Esophagus squamous epithelium (tissue), 4 donors: ENCODE measurements at regions not wholly inside any gene's neighbourhood (a gene's known extent, or its start where the extent isn't known, plus 50 kb on each side); places are given as distances from the start of the nearest gene placed in this dataset.

Source experiments
- CTCF ChIP-seq, 6 experiments: fragments of 450-650 bp in 4 of 6; fragments of 200-600 bp in 2 of 6; sonication (generic) in 2 of 6; IDR thresholded peaks; one replicate each; pipeline ENCODE4 v1.5.1; 2016 to 2019; ENCODE audit warnings: antibody characterized with exemption in 6 of 6, mild to moderate bottlenecking in 4 of 6, moderate library complexity in 4 of 6
- POLR2A ChIP-seq, 4 donors: fragments of 450-650 bp; IDR thresholded peaks; one replicate each; pipeline ENCODE4 v1.6.1; 2017; ENCODE audit warnings: antibody characterized with exemption in 4 of 4, mild to moderate bottlenecking in 4 of 4, moderate library complexity in 3 of 4

GRCh38 chr14:99047441-99048031 lies 224.5 kb downstream of the BCL11B start:
- TF ChIP-seq POLR2A (IDR thresholded peaks at IDR 0.05) (no peak), CTCF (IDR thresholded peaks at IDR 0.05) (no peak)
